Trophoblast cell (in vitro differentiated cells and primary cell): ENCODE measurements at regions not wholly inside any gene's neighbourhood (a gene's known extent, or its start where the extent isn't known, plus 50 kb on each side); places are given as distances from the start of the nearest gene placed in this dataset.

Experiments used
- DNase-seq, 2 donors: peaks; one replicate each; pipeline ENCODE4 v3.0.0-alpha.2; 2016
- H2AFZ ChIP-seq: 2 replicates; pipeline ENCODE4 v1.6.1; 2013; ENCODE audit warnings: low read length, moderate library complexity, mild to moderate bottlenecking; ENCODE audit not compliant: insufficient read depth, poor library complexity
- H2AK5ac ChIP-seq: 2 replicates; pipeline ENCODE4 v1.6.1; 2013; ENCODE audit warnings: mild to moderate bottlenecking, low read length
- H2BK120ac ChIP-seq: 2 replicates; pipeline ENCODE4 v1.6.1; 2013; ENCODE audit warnings: low read length, mild to moderate bottlenecking, moderate library complexity; ENCODE audit not compliant: insufficient read depth, poor library complexity
- H2BK12ac ChIP-seq: 2 replicates; pipeline ENCODE4 v1.6.1; 2013; ENCODE audit warnings: mild to moderate bottlenecking, low read length, moderate library complexity
- H2BK5ac ChIP-seq: 2 replicates; pipeline ENCODE4 v1.6.1; 2013; ENCODE audit warnings: low read length, low read depth, moderate library complexity, mild to moderate bottlenecking; ENCODE audit not compliant: poor library complexity
- H3K14ac ChIP-seq: 2 replicates; pipeline ENCODE4 v1.6.1; 2013; ENCODE audit warnings: mild to moderate bottlenecking, low read length
- H3K18ac ChIP-seq: 2 replicates; pipeline ENCODE4 v1.6.1; 2013; ENCODE audit warnings: mild to moderate bottlenecking, low read length
- H3K23ac ChIP-seq: 2 replicates; pipeline ENCODE4 v1.6.1; 2013; ENCODE audit warnings: low read length
- H3K27ac ChIP-seq: 2 replicates; pipeline ENCODE4 v1.5.1; 2013; ENCODE audit warnings: low read depth, mild to moderate bottlenecking, inconsistent platforms, low read length, moderate library complexity
- H3K27me3 ChIP-seq: 2 replicates; pipeline ENCODE4 v1.6.1; 2013; ENCODE audit warnings: inconsistent platforms, mild to moderate bottlenecking, low read length, moderate library complexity; ENCODE audit not compliant: insufficient read depth
- H3K36me3 ChIP-seq, 2 experiments: 1 replicate in 1 of 2; 2 replicates in 1 of 2; pipeline ENCODE4 v1.6.1; 2013; ENCODE audit warnings: low read length in 2 of 2, mild to moderate bottlenecking in 2 of 2, moderate library complexity in 1 of 2; ENCODE audit not compliant: insufficient read depth in 2 of 2, control insufficient read depth in 1 of 2
- H3K4ac ChIP-seq: 2 replicates; pipeline ENCODE4 v1.6.1; 2013; ENCODE audit warnings: low read depth, mild to moderate bottlenecking, low read length, moderate library complexity
- H3K4me1 ChIP-seq, 2 experiments: 1 replicate in 1 of 2; 2 replicates in 1 of 2; pipeline ENCODE4 v1.6.1; 2013; ENCODE audit warnings: low read length in 2 of 2, mild to moderate bottlenecking in 2 of 2, moderate library complexity in 1 of 2; ENCODE audit not compliant: insufficient read depth in 2 of 2, control insufficient read depth in 1 of 2
- H3K4me2 ChIP-seq: 2 replicates; pipeline ENCODE4 v1.6.1; 2013; ENCODE audit warnings: inconsistent platforms, mild to moderate bottlenecking, low read length, moderate library complexity
- H3K4me3 ChIP-seq: 2 replicates; pipeline ENCODE4 v1.5.1; 2013; ENCODE audit warnings: mild to moderate bottlenecking, low read depth, low read length, inconsistent platforms
- H3K79me1 ChIP-seq: one replicate; pipeline ENCODE4 v1.6.1; 2013; ENCODE audit warnings: low read length
- H3K79me2 ChIP-seq: 2 replicates; pipeline ENCODE4 v1.6.1; 2013; ENCODE audit warnings: low read length, mild to moderate bottlenecking; ENCODE audit not compliant: control insufficient read depth, insufficient read depth, poor library complexity
- H3K9ac ChIP-seq: 2 replicates; pipeline ENCODE4 v1.6.1; 2013; ENCODE audit warnings: mild to moderate bottlenecking, low read length
- H3K9me3 ChIP-seq: 2 replicates; pipeline ENCODE4 v1.6.1; 2013; ENCODE audit warnings: low read depth, mild to moderate bottlenecking, control low read depth, inconsistent platforms, low read length; ENCODE audit not compliant: insufficient read depth
- H4K12ac ChIP-seq: 2 replicates; pipeline ENCODE4 v1.6.1; 2013; ENCODE audit warnings: low read depth, mild to moderate bottlenecking, low read length, moderate library complexity
- H4K8ac ChIP-seq: 2 replicates; pipeline ENCODE4 v1.6.1; 2013; ENCODE audit warnings: low read depth, mild to moderate bottlenecking, low read length, moderate library complexity
- H4K91ac ChIP-seq: one replicate; pipeline ENCODE4 v1.6.1; 2013; ENCODE audit warnings: low read depth, mild to moderate bottlenecking, low read length, moderate library complexity
- WGBS: extraction: QIAGEN DNeasy Blood & Tissue Kit; methylation state at CpG from one replicate; pipeline ENCODE4 v1.1.7; 2013; ENCODE audit warnings: missing lambda C conversion rate; ENCODE audit not compliant: insufficient read length, insufficient coverage; ENCODE audit errors: extremely low coverage; 5-methylcytosine and 5-hydroxymethylcytosine counted together

DNA sequence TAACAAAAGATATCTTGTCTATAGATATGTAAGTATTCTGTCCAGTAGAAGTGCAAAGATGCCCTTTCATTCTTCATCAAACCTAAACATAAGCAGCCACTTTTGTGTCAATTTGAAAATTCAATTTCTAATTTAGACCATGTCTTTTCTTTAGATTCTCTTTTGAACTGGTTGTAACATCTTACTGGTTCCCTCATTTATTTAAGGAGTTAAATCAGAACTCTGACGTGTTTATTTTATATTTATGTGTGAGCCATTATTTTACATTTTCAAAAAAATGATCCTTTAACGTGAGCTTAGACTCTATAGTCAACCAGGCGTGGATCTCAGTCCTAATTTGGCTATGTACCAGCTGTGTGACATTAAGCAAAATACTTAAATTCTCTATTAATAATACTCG lies 74.0 kb upstream of the PHYHIPL start:
- no peak overlapping the region for H3K23ac ChIP-seq
- H3K27me3 ChIP-seq = no peaks in the 10 kb centered on the region
- H2AK5ac ChIP-seq = no peak overlapping the region
- H2AFZ ChIP-seq = no peak overlapping the region
- H4K8ac ChIP-seq = no peak overlapping the region
- no peak overlapping the region for H3K27ac ChIP-seq
- H3K4me1 ChIP-seq = no peaks in the 10 kb centered on the region
- H3K14ac ChIP-seq = no peak overlapping the region
- H3K36me3 ChIP-seq = no peaks in the 10 kb centered on the region
- H2BK12ac ChIP-seq = no peak overlapping the region
- no peak overlapping the region for H3K4me2 ChIP-seq
- no peaks in the 10 kb centered on the region for H3K79me2 ChIP-seq
- H4K12ac ChIP-seq = no peak overlapping the region
- no peak overlapping the region for H2BK120ac ChIP-seq
- H3K9ac ChIP-seq = no peak overlapping the region
- H3K4me3 ChIP-seq = no peak overlapping the region
- no peak for DNase-seq
- H2BK5ac ChIP-seq = no peak overlapping the region
- no peak overlapping the region for H4K91ac ChIP-seq
- H3K18ac ChIP-seq = no peak overlapping the region
- no CpG with 5 or more reads among the region's 4 CpGs for WGBS
- H3K9me3 ChIP-seq = no peaks in the 10 kb centered on the region
- no peak overlapping the region for H3K4ac ChIP-seq
- H3K79me1 ChIP-seq = no peaks in the 10 kb centered on the region

GRCh38 chr10:59104186-59104585 lies 72.3 kb upstream of the PHYHIPL start:
- WGBS = no CpG with 5 or more reads among the region's 4 CpGs
- Histone ChIP-seq H2BK120ac (no peak overlapping the region), H3K4me1 (no peaks in the 10 kb centered on the region), H3K79me1 (no peaks in the 10 kb centered on the region), H3K9ac (no peak overlapping the region), H3K36me3 (no peaks in the 10 kb centered on the region), H2AK5ac (no peak overlapping the region), H3K23ac (no peak overlapping the region), H3K18ac (no peak overlapping the region), H4K8ac (no peak overlapping the region), H3K79me2 (no peaks in the 10 kb centered on the region), H2BK12ac (no peak overlapping the region), H4K91ac (no peak overlapping the region), H4K12ac (no peak overlapping the region), H3K4me2 (no peak overlapping the region), H3K27me3 (no peaks in the 10 kb centered on the region), H2BK5ac (no peak overlapping the region), H3K4me3 (no peak overlapping the region), H3K4ac (no peak overlapping the region), H3K9me3 (no peaks in the 10 kb centered on the region), H2AFZ (no peak overlapping the region), H3K14ac (no peak overlapping the region), H3K27ac (no peak overlapping the region)
- no peak for DNase-seq

GRCh38 chr10:59106441-59106840 lies 70.0 kb upstream of the PHYHIPL start:
- H4K8ac ChIP-seq = no peak overlapping the region
- no peak overlapping the region for H2BK120ac ChIP-seq
- H2BK12ac ChIP-seq = no peak overlapping the region
- no peak for DNase-seq
- no peak overlapping the region for H3K27ac ChIP-seq
- no peaks in the 10 kb centered on the region for H3K36me3 ChIP-seq
- no peak overlapping the region for H3K4me2 ChIP-seq
- no peaks in the 10 kb centered on the region for H3K4me1 ChIP-seq
- H3K23ac ChIP-seq = no peak overlapping the region
- H2AK5ac ChIP-seq = no peak overlapping the region
- H2BK5ac ChIP-seq = no peak overlapping the region
- no peak overlapping the region for H4K12ac ChIP-seq
- no peak overlapping the region for H3K18ac ChIP-seq
- no CpG with 5 or more reads among the region's 1 CpG for WGBS
- H3K4me3 ChIP-seq = no peak overlapping the region
- H3K9ac ChIP-seq = no peak overlapping the region
- no peak overlapping the region for H3K14ac ChIP-seq
- no peaks in the 10 kb centered on the region for H3K79me1 ChIP-seq
- no peaks in the 10 kb centered on the region for H3K27me3 ChIP-seq
- no peaks in the 10 kb centered on the region for H3K79me2 ChIP-seq
- no peaks in the 10 kb centered on the region for H3K9me3 ChIP-seq
- H3K4ac ChIP-seq = no peak overlapping the region
- no peak overlapping the region for H4K91ac ChIP-seq
- H2AFZ ChIP-seq = no peak overlapping the region

DNA sequence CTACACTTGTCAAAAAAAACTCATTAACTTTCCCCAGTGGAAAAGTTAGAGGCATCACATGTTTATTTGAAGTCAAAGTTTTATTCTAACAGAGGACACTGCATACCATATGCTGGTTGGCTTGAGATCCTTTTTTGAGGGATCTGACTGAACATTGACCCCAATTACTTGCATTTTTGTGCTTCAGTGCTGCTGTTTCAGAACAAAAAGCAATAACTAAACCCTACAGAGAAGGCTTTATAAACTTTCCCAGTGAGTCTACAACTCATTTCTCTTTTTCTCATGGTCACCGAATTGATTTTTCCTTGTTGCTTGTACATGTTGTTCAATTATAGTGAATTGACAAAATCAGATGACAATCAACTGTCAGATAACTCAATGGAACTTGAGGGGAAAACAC lies 69.3 kb upstream of the PHYHIPL start:
- Histone ChIP-seq H3K36me3 (no peaks in the 10 kb centered on the region), H3K79me1 (no peaks in the 10 kb centered on the region), H2BK120ac (no peak overlapping the region), H3K4ac (no peak overlapping the region), H2BK5ac (no peak overlapping the region), H3K79me2 (no peaks in the 10 kb centered on the region), H3K14ac (no peak overlapping the region), H3K9me3 (no peaks in the 10 kb centered on the region), H3K4me3 (no peak overlapping the region), H3K4me2 (no peak overlapping the region), H3K9ac (no peak overlapping the region), H3K27me3 (no peaks in the 10 kb centered on the region), H3K23ac (no peak overlapping the region), H2AK5ac (no peak overlapping the region), H2BK12ac (no peak overlapping the region), H4K91ac (no peak overlapping the region), H4K8ac (no peak overlapping the region), H3K4me1 (no peaks in the 10 kb centered on the region), H4K12ac (no peak overlapping the region), H2AFZ (no peak overlapping the region), H3K18ac (no peak overlapping the region), H3K27ac (no peak overlapping the region)
- no peak for DNase-seq
- whole genome bisulfite sequencing = no CpG with 5 or more reads among the region's 1 CpG
